Kidney (tissue), 13 donors: ENCODE measurements at regions not wholly inside any gene's neighbourhood (a gene's known extent, or its start where the extent isn't known, plus 50 kb on each side); places are given as distances from the start of the nearest gene placed in this dataset.

Experiments
- DNase-seq, 5 donors: peaks; one replicate each; pipeline ENCODE4 v3.0.0-alpha.2; 2013 to 2020
- FAIRE-seq: peaks from 2 replicates; lab custom pipeline; 2012; peaks lifted over from hg19 to GRCh38; lab: Jason Lieb, UNC
- H3K27ac ChIP-seq, 2 donors: one replicate each; pipeline ENCODE4 v1.7.0; 2013; ENCODE audit warnings: low read depth in 2 of 2, low read length in 2 of 2, inconsistent platforms in 1 of 2
- H3K27me3 ChIP-seq: one replicate; pipeline ENCODE4 v1.7.1; 2013; ENCODE audit warnings: low read length, inconsistent platforms; ENCODE audit not compliant: control insufficient read depth, insufficient read depth
- H3K36me3 ChIP-seq, 3 donors: one replicate each; pipeline versions ENCODE4 v1.7.0 to v1.7.1; 2013; ENCODE audit warnings: low read length in 3 of 3, control low read depth in 1 of 3, inconsistent platforms in 1 of 3; ENCODE audit not compliant: insufficient read depth in 3 of 3, control insufficient read depth in 2 of 3
- H3K4me1 ChIP-seq, 3 donors: one replicate each; pipeline versions ENCODE4 v1.7.0 to v1.7.1; 2013; ENCODE audit warnings: low read length in 3 of 3, inconsistent platforms in 1 of 3, low read depth in 1 of 3; ENCODE audit not compliant: control insufficient read depth in 2 of 3, insufficient read depth in 2 of 3
- H3K4me3 ChIP-seq, 3 donors: one replicate each; pipeline versions ENCODE4 v1.7.0 to v1.8.1; 2013; ENCODE audit warnings: low read length in 3 of 3, control low read depth in 1 of 3, inconsistent platforms in 1 of 3
- H3K9ac ChIP-seq, 3 donors: one replicate each; pipeline versions ENCODE4 v1.7.0 to v1.7.1; 2013; ENCODE audit warnings: low read length in 3 of 3, control low read depth in 1 of 3, inconsistent platforms in 1 of 3
- H3K9me3 ChIP-seq, 3 donors: one replicate each; pipeline versions ENCODE4 v1.7.0 to v1.7.1; 2013; ENCODE audit warnings: low read length in 3 of 3, control low read depth in 1 of 3, inconsistent platforms in 1 of 3; ENCODE audit not compliant: control insufficient read depth in 2 of 3, insufficient read depth in 1 of 3
- intact Hi-C: fragments of 100-400 bp; cut with DNase I; formaldehyde crosslinking; loops from one replicate; pipeline ENCODE4 v1.11.1; 2022
- TF ChIP-seq, protein P1 (sequence below): IDR thresholded peaks from 3 replicates; pipeline ENCODE4 v1.5.1; 2012; ENCODE audit warnings: mild to moderate bottlenecking, moderate library complexity, borderline replicate concordance; ENCODE audit not compliant: insufficient read depth; ENCODE audit errors: extremely low read depth
- donor health status: control.
- donor health status: control.
- donor health status: control.
- donor health status: control.
- donor health status: control.
- donor health status: DM: yes; HTN: yes; CAD: no.
- donor health status: Normal renal cell carcinoma (clear cell type).

DNA sequence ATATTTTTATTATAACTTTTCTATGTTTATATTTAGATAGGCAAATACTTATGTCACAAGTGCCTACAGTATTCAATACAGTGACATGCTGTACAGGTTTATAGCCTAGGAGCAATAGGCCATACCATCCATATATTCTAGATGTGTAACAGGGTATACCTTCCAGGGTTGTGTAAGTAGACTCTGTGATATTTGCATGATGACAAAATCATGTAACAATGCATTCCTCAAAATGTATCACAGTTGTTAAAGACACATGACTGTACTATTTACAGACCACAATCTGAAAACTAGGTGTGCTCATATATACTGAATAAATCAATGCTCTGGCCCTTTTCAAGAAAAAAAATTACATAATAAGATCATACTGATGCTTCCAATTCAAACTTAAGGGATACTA is 433.2 kb upstream of the RGPD4 start:
- intact Hi-C loops = no loop called here
- H3K36me3 ChIP-seq = no peaks in the 10 kb centered on the region
- TF ChIP-seq, protein P1, sequence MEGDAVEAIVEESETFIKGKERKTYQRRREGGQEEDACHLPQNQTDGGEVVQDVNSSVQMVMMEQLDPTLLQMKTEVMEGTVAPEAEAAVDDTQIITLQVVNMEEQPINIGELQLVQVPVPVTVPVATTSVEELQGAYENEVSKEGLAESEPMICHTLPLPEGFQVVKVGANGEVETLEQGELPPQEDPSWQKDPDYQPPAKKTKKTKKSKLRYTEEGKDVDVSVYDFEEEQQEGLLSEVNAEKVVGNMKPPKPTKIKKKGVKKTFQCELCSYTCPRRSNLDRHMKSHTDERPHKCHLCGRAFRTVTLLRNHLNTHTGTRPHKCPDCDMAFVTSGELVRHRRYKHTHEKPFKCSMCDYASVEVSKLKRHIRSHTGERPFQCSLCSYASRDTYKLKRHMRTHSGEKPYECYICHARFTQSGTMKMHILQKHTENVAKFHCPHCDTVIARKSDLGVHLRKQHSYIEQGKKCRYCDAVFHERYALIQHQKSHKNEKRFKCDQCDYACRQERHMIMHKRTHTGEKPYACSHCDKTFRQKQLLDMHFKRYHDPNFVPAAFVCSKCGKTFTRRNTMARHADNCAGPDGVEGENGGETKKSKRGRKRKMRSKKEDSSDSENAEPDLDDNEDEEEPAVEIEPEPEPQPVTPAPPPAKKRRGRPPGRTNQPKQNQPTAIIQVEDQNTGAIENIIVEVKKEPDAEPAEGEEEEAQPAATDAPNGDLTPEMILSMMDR = no peak

DNA sequence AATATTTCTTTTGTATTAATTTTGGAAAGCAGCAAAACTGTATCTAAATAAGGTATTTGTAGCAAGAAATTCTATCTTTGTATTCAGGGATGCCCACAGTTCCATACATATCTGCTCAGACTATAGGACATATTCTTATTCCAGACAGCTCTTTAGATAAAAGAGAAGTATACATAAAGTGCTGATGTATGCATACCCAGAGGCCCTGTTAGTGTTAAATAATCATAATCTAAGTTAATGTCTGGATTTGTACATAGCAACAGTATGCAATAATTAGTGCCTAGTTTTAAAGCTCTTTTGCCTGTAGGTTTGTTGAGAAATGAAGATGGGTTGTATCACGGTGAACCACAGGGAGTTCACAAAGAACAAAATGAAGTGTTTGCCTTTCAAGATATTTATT is 428.0 kb upstream of the RGPD4 start:
- Histone ChIP-seq H3K36me3 (no peaks in the 10 kb centered on the region), H3K27ac (no peak overlapping the region), H3K4me3 (no peak overlapping the region), H3K4me1 (no peaks in the 10 kb centered on the region), H3K27me3 (no peaks in the 10 kb centered on the region), H3K9me3 (no peaks in the 10 kb centered on the region), H3K9ac (no peak overlapping the region)
- DNase-seq = no peak
- intact Hi-C loops = no loop called here
- TF ChIP-seq, protein P1 = no peak
- no peak for FAIRE-seq

More for the DNA sequence above, 433.2 kb upstream of the RGPD4 start:
- no peaks in the 10 kb centered on the region for H3K27me3 ChIP-seq
- no peak overlapping the region for H3K4me3 ChIP-seq
- no peak overlapping the region for H3K9ac ChIP-seq
- no peaks in the 10 kb centered on the region for H3K4me1 ChIP-seq
- no peak for DNase-seq
- H3K9me3 ChIP-seq = no peaks in the 10 kb centered on the region
- no peak for FAIRE-seq
- H3K27ac ChIP-seq = no peak overlapping the region

DNA sequence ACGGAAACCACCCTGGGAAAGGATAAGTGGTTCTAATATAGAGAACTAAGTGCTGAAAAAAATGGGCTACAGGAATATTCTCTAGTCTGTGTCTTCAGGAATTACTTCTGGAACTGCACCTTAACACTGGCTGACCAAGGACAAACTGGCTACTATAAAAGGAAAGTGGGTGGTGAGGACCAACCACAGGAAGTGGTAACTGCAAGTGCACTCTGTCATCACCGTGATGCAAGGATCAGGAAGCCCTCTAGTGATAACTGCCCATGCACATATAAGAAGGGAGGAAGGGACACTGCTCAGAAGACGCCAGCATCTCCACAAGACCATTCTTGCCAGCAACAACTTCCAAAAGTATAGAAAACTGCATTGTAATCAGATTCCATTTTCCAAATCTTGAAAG is 424.4 kb upstream of the RGPD4 start:
- H3K4me3 ChIP-seq = no peak overlapping the region
- intact Hi-C loops = no loop called here
- H3K27me3 ChIP-seq = no peaks in the 10 kb centered on the region
- DNase-seq = no peak
- H3K4me1 ChIP-seq = no peaks in the 10 kb centered on the region
- no peaks in the 10 kb centered on the region for H3K36me3 ChIP-seq
- no peak overlapping the region for H3K27ac ChIP-seq
- TF ChIP-seq, protein P1 = no peak
- no peak for FAIRE-seq
- H3K9me3 ChIP-seq = no peaks in the 10 kb centered on the region
- H3K9ac ChIP-seq = no peak overlapping the region

DNA sequence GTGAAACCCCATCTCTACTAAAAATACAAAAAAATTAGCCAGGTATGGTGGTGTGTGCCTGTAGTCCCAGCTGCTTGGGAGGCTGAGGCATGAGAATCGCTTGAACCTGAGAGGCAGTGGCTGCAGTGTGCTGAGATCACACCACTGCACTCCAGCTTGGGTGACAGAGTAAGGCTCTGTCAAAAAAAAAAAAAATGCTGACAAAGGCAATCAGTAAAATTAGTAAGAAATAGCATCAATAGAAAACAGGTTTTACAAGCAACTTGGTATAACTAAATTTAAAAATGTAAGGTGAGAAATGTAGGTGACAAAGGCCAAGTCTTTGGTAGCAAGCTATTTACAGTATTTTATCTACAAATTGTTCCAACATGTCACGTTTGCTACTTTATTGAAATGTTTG is 421.4 kb upstream of the RGPD4 start:
- no peak for DNase-seq
- Histone ChIP-seq H3K9ac (no peak overlapping the region), H3K27me3 (no peaks in the 10 kb centered on the region), H3K27ac (no peak overlapping the region), H3K36me3 (no peaks in the 10 kb centered on the region), H3K9me3 (no peaks in the 10 kb centered on the region), H3K4me3 (no peak overlapping the region), H3K4me1 (no peaks in the 10 kb centered on the region)
- TF ChIP-seq, protein P1 = no peak
- FAIRE-seq = no peak
- intact Hi-C loops = no loop called here
